ENCODE measurements at regions not wholly inside any gene's neighbourhood (a gene's known extent, or its start where the extent isn't known, plus 50 kb on each side); places are given as distances from the start of the nearest gene placed in this dataset.

DNA sequence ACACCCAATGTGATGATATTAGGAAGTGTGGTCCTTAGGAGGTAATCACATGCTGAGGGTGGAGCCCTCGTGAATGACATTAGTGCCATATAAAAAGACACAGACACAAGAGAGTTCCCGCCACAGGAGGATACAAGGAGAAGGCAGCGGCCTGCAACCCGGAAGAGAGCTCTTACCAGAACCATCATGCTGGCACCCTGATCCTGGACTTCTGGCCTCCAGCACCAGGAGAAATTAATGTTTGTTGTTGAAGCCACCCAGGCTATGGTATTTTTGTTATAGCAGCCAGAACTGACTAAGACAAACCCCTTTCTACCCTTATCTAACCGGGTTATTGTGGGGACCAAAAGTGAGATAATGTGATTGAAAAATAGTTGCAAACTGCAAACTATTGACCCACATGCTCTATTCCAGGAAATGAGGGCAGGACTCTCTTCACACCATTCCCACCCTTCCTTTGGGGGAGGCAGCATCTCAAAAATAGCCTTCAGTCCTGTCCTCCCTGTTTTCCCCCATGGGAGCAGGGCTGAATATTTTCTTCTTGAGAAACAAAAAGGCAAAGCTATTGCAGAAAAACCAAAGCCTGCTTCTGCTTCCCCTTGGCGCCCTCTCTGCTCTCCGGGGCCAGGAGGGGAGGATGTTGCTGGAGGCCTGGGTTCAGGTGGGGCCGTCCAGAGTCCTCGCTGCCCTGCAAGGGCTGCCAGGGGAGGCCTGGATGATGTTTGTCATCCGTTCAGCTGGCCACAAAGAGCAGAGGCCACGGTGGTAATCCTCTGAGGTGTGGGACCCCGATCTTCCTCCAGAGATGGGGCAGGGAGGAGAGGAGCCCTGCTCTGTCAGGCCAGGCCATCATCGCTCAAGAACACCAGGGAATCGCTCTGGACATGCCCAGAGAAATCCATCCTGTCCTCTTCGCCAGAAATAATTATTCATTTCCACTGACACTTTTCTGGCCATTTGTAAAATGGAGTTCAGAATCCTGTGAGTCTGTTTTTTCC, 73.8 kb upstream of the HAAO start:
- in situ Hi-C loops (cut with MboI; ENCODE audit: low sequenced_read_pairs) = no loop called here

DNA sequence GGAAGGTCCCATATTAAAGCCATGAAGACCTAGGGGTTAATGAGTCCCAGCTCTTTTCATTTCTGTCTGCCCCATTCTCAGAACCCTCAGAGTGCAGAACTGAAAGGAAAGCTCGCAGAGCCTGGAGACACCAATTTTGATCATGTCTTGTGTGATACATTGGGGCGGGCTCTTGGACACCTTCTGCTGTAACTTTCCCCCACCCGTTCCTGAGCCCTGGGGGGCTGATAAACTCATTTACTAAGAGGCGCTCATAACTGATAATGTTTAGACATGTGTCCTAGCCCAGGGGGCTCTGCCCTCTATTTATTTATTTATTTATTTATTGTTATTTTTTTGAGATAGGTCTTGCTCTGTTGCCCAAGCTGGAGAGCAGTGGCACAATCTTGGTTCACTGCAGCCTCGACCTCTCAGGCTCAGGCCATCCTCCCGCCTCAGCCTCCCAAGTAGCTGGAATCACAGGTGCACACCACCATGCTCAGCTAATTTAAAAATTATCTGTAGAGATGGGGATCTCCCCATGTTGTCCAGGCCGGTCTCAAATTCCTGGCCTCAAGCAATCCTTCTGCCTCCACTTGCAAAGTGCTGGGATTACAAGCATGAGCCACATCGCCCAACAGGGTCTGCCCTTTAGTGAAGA, 72.4 kb upstream of the HAAO start:
- in situ Hi-C loops (cut with MboI; ENCODE audit: low sequenced_read_pairs) = no loop called here

DNA sequence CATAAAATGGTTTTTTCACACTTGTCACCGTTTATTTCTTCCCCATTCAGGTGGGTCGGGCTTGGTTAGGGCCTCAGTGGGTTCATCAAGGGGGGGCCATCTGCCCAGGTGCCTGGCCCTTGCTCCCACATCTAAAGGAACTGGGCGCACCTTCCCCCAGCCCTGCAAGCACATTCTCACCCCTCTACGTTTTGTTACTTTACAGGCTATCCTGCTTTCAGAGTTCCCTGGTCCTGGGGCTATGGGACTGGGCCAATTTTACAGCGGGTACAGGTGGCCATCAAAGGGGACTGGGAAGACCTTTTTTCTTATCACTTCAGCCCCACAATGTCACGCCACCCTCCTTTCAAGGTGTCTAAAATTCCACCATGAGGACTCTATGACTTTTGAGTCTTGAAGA, 71.8 kb upstream of the HAAO start:
- in situ Hi-C loops (cut with MboI; ENCODE audit: low sequenced_read_pairs) = no loop called here

DNA sequence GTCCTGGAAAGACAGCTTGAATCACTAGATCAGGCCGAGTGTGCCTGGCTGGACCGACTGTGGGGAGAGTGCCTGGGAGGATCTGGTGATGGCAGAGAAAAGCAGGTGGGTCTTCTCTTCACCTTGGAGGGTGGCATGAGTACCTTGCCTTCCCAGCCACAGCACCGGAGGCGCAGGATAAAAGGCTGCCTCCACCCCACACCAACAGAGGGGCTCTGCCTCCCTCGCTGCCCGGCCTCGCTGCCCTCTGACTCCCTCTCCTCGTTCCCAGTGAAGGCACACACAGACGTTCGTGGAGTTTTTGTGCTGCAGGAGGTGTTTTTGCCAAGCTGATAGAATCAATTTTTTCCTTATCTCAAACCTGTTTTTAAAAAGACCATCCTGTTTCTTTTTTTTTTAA, 71.4 kb upstream of the HAAO start:
- in situ Hi-C loops (cut with MboI; ENCODE audit: low sequenced_read_pairs) = no loop called here

DNA sequence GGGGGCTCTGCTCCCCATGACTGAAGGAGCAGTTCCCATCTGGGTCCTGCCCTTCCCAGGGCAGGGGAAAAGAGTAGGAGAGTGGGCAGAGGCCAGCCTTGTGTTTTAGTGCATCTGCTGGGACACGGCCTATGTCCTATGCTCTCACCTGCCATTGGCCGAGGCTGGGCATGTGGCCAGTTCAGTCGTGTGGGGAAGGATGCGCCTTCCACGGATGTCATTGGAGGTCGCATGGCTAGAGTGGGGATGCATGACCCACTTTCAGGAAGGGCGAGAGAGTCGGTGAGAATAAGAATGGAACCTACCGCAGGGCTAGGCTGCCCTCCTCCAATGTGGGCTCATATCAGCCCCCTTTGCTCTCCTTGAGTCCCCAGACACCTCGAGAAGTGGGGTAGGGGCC, 70.9 kb upstream of the HAAO start:
- in situ Hi-C loops (cut with MboI; ENCODE audit: low sequenced_read_pairs) = no loop called here

DNA sequence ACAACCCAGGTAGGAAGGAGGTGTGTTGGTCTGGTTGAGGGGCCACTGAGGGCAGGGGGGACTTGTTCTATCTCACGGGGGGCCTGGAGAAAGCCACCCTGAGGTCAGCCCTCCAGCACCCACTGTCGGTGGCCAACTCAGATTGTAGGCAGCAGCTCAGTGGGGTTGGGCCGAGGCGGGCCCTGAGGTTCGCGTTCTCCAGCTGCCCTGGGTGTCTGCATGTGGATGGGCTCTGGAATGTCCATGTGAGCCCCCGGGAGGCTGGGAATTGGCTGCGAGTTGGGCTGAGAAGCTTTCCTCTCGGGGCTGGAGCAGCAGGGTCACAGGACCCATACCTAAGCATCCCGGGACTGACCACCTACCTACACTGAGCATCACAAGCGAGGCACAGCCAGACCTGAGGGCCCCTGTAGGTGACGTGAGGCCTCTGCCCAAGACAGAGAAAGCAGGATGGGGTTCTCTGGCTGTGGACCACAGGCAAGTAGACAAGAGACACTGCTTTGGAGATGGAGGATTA, 70.3 kb upstream of the HAAO start:
- in situ Hi-C loops (cut with MboI; ENCODE audit: low sequenced_read_pairs) = no loop called here

DNA sequence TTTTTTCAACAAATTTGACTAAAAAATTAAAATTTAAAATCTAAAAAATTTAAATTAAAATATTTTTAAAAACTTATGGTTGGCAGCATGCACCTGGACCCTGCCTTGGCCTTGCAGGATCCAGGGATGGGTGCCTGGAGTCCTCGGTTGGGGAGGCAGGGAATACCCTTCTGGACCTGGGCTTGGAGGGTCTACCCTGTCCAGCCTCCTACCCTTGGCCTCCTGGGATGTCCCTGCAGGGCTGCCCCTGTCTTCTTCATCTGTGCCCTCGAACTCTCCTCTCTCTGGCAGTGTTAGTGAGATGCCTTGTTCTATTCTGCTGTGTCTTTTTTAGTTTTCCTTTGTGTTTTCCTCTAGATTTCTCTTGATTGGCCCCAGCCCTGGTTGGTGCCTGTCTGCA, 68.9 kb upstream of the HAAO start:
- in situ Hi-C loops (cut with MboI; ENCODE audit: low sequenced_read_pairs) = no loop called here

DNA sequence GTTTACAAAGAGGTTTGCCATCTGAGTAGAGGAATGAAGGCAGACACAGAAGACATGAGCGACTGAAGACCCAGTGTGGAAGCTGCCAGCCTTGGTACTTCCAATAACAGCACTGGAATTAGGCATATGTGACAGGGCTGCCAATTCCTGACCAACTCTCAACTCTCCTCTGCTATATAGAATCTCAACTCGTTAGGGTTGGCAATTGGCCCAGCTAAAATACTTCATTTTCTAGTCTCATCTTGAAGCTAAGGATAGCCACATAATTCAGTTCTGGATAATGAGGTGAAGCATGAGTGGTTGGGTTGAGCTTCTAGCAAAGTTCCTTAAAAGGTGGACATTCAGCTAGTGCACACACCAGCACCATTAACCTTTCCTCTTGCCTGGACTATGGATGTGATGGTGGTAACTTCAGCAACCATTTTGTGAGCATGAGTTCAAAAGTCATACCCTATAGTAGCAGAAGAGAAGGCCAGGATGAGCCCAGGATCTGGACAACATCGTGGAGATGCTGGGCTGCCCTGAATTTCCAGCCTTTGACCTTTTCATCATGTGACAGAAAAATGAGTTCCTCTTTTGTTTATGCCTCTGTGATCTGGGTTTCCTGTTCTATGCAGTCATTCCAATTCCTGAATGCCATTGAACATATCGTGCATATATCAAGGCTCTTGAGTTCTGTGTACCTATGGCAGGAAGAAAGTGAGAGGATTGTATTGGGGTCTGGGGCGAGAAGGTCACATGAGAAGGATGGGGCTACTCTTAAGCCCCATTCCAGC, 68.1 kb upstream of the HAAO start:
- in situ Hi-C loops (cut with MboI; ENCODE audit: low sequenced_read_pairs) = no loop called here

DNA sequence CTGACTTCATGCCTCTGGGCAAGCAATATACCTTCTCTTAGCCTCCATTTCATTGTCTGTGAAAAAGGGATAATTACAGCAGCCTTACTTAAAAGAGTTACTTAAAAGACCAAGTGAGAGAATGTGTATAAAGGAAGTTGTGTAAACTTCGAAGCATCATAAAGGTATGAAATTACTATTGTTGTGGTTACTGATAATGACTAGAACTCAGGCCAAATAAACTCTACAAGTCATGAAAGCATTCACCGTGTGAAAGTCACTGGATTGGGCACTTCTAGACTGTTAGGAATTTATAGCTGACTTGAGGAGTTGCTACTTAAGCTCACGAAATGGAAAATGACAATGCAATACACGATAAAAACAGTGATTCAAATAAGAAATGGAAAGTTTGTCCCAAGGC, 67.4 kb upstream of the HAAO start:
- in situ Hi-C loops (cut with MboI; ENCODE audit: low sequenced_read_pairs) = loop anchor here (10.0 kb wide), 1 partner anchor 265 kb away; no protein-coding TSS in a partner anchor

DNA sequence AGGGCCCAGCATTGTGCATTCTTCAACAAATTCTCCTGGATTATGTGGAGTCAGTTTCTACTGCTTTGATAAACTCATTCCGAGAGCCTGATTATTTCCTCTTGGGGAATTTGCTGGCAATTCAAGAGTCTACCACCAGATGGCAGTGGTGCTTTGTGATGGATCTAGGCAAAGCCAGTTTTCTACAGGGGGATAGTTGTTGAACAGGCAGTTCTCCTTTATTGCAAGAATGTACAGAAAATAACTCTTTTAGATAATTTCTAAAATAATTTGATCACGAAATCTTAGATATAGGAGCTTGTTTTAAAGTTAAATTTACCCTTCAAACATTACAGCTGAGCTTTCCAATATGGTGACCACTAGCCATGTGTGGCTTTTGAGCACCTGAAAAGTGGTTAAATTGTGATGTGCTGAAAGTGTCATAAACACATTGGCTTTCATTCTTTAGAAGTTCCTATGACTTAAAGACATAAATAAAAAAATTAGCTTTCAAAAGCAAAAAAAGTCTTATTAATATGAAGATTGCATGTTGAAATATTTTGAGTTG, 66.7 kb upstream of the HAAO start:
- in situ Hi-C loops (cut with MboI; ENCODE audit: low sequenced_read_pairs) = loop anchor here (10.0 kb wide), 1 partner anchor 266 kb away; no protein-coding TSS in a partner anchor

DNA sequence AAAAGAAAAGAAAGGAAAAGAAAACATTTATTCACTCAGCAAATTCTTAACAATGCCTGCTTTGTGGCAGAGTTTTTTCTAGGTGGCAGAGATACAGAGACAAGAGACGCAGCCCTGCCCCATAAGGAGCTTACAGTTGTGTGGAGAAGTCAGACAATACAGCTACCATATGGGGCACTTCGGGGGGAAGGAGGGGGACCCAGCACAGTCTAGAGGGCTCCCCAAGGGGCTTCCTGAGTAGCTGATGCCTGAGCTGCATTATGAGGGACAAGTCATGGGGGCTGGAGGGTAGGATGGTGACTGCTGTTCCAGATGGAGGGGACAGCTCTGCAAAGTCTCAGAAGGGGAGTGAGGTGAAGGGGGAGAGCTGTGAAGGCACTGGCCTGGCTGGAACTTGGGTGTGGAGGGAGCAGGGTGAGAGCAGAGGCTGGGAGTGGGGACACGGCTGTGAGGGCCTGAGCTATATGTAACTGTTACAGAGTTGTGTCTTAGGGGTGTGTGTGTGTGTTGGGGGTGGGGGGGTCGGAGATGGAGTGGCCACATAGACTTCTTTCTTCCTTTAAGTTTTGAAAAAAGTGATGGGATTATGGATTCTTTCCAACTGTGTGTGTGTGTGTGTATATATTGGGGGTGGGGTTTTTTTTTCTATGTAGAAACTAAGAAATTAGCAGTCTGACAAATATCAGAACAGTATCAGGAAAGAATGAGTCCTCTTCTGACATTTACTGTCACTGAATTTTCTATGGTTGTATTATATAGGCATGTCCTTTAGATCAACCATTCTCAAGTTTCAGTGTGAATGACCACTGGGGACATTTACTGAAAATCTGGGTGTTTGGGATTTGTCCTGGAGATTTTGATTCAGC, 66.0 kb upstream of the HAAO start:
- in situ Hi-C loops (cut with MboI; ENCODE audit: low sequenced_read_pairs) = loop anchor here (10.0 kb wide), 1 partner anchor 266 kb away; no protein-coding TSS in a partner anchor

DNA sequence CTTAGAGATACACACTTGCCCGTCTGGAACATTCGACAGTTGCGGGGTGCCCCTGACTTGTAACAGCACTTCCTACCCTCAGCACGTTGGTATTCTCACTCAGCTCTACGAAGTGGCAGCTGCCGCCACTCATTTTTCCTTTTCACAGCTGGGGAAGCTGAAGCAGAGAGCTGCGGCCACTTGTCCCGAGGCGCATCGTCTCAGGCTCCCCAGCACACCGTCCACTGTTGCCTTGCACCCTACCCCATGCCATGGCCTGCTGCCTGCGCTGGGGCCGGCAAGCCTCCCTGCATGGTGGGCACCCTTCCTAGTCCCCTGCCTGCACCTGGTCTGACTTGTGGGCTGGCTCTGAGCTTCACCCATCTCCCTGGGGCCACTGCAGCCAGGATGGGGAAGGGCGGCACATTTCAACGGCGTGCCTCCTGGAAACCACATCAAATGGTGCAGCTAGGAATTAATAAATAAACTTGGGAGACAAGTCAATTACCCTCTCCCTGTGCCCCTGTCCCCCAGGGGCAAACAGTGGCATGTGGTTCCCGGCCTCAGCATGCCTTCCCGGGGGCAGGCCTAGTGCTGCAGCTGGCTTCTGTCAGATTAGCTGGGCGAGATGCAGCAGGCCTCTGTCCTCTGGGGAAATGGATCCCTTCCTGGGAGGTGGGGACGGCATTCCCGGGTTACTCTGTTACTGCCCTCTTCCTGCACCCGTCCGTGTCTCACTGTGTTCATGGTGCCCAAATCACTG, 64.7 kb upstream of the HAAO start:
- in situ Hi-C loops (cut with MboI; ENCODE audit: low sequenced_read_pairs) = loop anchor here (10.0 kb wide), 1 partner anchor 268 kb away; no protein-coding TSS in a partner anchor

DNA sequence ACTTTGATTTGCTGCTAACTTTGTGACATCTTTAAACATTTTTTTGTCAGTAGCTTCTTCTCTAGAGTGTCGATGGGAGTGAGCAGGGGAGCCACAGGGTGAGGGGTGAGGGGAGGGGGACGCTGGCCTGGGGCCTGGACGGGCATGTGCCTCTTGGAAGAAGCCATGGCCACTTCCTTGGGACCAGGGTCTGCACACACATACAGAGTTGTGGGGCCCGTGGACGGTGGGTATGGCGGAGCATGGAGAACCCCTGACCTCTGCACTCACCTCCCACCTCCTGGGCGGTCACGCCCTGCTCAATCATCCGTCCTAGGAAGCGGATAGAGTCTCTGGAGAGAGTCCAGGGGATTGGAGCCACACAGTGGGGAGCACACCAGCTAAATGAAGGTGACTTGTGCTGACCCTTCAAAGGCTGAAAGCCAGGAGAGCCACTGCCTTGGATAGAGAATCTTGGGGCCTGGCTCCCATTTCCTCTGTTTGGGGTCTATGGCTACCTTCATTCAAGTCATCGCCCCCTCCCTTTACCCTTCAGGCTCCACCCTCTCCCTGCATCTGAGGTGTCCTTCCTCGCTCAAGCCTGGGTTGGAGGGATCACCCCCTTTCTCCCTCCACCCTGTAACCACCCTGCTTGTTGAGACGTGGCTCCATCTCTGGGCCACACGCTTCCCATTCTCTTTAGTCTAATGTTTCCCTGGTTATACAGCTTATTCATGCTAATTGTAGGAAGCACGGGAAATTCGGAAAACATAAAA, 63.9 kb upstream of the HAAO start:
- in situ Hi-C loops (cut with MboI; ENCODE audit: low sequenced_read_pairs) = loop anchor here (10.0 kb wide), 1 partner anchor 269 kb away; no protein-coding TSS in a partner anchor

DNA sequence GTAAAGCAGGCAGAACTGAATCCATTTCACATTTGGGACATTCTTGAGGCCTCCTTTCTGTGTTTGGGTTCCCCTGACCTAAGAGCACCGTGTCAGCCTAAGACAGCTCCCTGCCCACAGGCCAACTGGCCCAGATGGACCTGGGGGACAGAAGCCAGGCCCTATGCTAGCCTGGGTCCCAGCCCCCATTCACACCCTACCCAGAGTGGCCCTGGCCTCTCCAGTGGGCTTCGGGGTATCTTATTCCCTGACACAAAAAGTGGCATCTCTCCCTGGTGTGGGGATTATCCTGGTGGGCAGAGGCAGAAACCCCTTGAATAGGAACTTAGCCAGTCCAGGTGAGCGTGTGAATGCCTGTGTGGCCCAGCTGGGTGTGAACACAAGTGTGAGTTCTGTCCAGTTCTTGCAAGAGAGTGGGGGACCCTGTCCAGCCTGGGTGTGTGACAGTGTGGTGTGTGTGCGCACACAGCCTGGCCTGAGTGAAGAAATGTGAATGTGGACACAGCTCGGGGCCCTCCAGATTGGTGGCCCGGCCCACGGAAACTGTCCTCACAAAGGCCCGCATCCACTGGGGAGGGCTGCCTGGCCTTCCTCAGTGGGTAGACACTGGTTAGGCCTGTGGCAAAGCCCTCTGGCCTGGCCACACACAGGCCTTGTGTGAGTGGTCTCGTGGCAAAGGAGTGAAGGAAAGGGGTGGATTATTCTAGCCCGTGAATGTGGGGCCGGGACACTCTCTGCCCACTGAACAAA, 63.0 kb upstream of the HAAO start:
- in situ Hi-C loops (cut with MboI; ENCODE audit: low sequenced_read_pairs) = loop anchor here (10.0 kb wide), 1 partner anchor 269 kb away; no protein-coding TSS in a partner anchor

DNA sequence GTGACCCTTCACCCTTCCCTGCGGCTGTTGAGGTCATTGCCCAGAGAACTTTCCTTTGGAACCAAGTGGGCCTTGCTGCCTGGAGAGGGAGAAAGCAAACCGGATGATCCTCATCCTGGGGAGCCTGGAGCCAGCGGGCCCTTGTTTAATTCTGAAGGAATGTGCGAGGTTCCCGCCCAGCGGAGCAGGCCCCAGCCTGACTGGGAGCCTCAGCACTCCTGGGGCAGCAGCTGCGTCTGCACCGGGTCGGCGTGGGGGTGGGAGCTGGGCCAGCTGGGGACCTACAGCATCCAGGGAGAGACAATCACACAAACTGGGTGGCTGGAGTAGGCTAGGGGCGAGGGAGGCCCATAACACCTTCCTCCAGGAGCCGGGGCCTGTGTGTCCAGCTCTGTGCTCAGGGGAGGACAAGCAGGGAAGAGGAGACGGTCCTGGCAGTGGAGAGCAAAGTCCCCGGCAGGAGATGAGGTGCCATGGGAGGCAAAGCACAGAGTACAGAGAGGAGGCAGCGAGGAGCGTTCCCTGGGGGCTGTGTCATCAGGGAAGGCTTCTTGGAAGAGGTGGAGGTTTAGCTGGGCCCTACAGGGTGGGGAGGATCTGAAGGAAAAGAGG, 61.9 kb upstream of the HAAO start:
- in situ Hi-C loops (cut with MboI; ENCODE audit: low sequenced_read_pairs) = loop anchor here (10.0 kb wide), 1 partner anchor 270 kb away; no protein-coding TSS in a partner anchor

DNA sequence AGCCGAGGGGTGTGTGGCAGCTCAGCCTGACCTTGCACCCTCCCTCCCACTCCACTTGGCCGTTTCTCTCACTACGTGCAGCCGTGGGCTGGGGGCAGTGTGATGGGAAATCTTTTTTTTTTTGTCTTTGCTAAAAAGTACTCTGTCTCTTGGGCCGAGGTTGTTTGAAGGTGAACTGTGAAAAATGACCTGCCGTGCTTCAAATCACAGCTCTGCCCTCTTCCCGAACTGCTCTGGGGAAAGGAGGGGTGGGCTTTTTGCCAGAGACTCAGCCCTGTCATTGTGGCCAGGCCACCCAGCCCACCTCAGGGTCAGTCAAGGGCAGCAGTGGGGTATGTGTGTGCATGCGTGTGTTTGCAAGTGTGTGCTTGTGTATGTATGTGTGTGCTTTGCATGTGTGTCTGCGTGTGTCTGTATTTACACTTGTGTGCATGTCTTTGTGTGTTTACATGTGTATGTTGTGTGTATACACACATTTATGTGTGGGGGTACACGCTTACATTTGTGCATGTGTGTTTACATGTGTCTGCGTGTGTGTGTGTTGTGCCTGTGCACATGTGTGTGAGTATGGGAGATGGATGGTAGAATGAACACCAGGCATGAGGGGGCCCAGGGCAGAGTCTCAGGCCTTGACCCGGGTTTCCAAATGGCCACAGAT, 61.3 kb upstream of the HAAO start:
- in situ Hi-C loops (cut with MboI; ENCODE audit: low sequenced_read_pairs) = loop anchor here (10.0 kb wide), 1 partner anchor 271 kb away; no protein-coding TSS in a partner anchor
